ENCODE measurements at regions not wholly inside any gene's neighbourhood (a gene's known extent, or its start where the extent isn't known, plus 50 kb on each side); places are given as distances from the start of the nearest gene placed in this dataset.

DNA sequence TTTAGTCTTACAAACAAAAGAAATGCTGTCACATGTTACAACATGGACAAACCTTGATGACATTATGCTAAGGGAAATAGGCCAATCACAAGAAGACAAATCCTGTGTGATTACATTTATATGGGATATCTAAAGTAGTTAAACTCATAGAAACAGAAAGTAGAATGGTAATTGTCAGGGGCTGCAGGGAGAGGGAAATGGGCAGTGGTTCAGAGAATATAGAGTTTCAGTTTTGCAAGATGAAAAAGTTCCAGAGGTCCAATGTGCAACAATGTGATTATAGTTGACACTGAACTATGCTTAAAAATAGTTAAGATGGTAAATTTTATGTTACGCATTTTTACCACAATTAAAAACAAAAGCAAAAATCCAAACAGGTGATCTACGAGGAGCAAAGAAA is 265.5 kb downstream of the NDUFS4 start:
- no peaks in the 10 kb centered on the region for H3K27me3 ChIP-seq (ENCODE audit: control insufficient read depth in 1 of 2, insufficient read depth in 2 of 2, low read length in 2 of 2)
- no peaks in the 10 kb centered on the region for H3K4me1 Mint-ChIP-seq (ENCODE audit: low read depth)
- intact Hi-C loops (cut with DNase I, micrococcal nuclease): no loop called here
- H3K4me1 ChIP-seq (ENCODE audit: insufficient read depth, low read length): no peaks in the 10 kb centered on the region
- ChIA-PET CTCF (no interaction called here), POLR2A (no interaction called here)
- no peaks in the 10 kb centered on the region for H3K36me3 ChIP-seq (ENCODE audit: insufficient read depth, low read length)
- DNase-seq (no peak), ATAC-seq (ENCODE audit: poor library complexity) (no peak)
- TF ChIP-seq CTCF (IDR thresholded peaks at IDR 0.05): no peak
- H3K27me3 Mint-ChIP-seq: peaks cover 3% of the 10 kb centered on the region
- H3K27ac ChIP-seq (ENCODE audit: low read depth in 1 of 2, low read length in 2 of 2): no peak overlapping the region
- peaks cover 1% of the 10 kb centered on the region for H3K9me3 Mint-ChIP-seq
- no peak overlapping the region for H3K27ac Mint-ChIP-seq
- no peak overlapping the region for H3K4me3 Mint-ChIP-seq
- H3K9me3 ChIP-seq (ENCODE audit: control insufficient read depth in 1 of 2, insufficient read depth in 1 of 2, low read length in 2 of 2): no peaks in the 10 kb centered on the region
- H3K4me3 ChIP-seq (ENCODE audit: low read length): no peak overlapping the region
- no peaks in the 10 kb centered on the region for H3K36me3 Mint-ChIP-seq (ENCODE audit: low read depth)

GRCh38 chr5:53826504-53826903 is 266.1 kb downstream of the NDUFS4 start:
- H3K27ac Mint-ChIP-seq: no peak overlapping the region
- H3K4me1 Mint-ChIP-seq (ENCODE audit: low read depth): no peaks in the 10 kb centered on the region
- Histone ChIP-seq H3K27ac (ENCODE audit: low read depth in 1 of 2, low read length in 2 of 2) (no peak overlapping the region), H3K9me3 (ENCODE audit: control insufficient read depth in 1 of 2, insufficient read depth in 1 of 2, low read length in 2 of 2) (no peaks in the 10 kb centered on the region), H3K4me1 (ENCODE audit: insufficient read depth, low read length) (no peaks in the 10 kb centered on the region), H3K4me3 (ENCODE audit: low read length) (no peak overlapping the region), H3K27me3 (ENCODE audit: control insufficient read depth in 1 of 2, insufficient read depth in 2 of 2, low read length in 2 of 2) (no peaks in the 10 kb centered on the region), H3K36me3 (ENCODE audit: insufficient read depth, low read length) (no peaks in the 10 kb centered on the region)
- ATAC-seq (ENCODE audit: poor library complexity): no peak
- CTCF ChIA-PET: no interaction called here
- H3K27me3 Mint-ChIP-seq: peaks cover 3% of the 10 kb centered on the region
- no peak for DNase-seq
- no peaks in the 10 kb centered on the region for H3K36me3 Mint-ChIP-seq (ENCODE audit: low read depth)
- intact Hi-C loops (cut with DNase I, micrococcal nuclease): no loop called here
- POLR2A ChIA-PET: no interaction called here
- no peak for TF ChIP-seq CTCF (IDR thresholded peaks at IDR 0.05)
- no peak overlapping the region for H3K4me3 Mint-ChIP-seq
- peaks cover 1% of the 10 kb centered on the region for H3K9me3 Mint-ChIP-seq

DNA sequence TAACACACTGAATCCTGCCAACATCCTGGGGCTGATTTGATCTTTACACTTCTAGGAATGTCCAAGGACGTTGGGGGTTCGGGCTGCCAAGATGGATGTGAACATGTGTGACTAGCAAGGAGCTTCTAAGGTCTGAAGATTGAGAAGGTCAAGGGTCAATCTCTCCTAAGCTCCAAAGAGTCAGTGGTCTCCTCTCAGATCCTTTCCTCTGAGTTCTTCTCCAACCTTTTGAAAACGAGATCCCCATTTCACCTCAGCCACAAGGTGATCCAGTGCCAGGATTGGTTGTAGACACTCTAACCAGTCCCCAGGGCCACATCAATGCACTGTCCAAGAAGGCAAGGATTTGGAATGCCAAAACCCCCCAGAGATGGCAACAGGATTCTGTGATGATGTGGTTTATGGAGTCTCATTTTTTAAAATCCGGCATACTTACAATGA is 266.8 kb downstream of the NDUFS4 start:
- POLR2A ChIA-PET: no interaction called here
- H3K4me3 ChIP-seq (ENCODE audit: low read length): no peak overlapping the region
- CTCF ChIA-PET: no interaction called here

More for the DNA sequence above, 266.8 kb downstream of the NDUFS4 start:
- ATAC-seq (ENCODE audit: poor library complexity): no peak
- Mint-ChIP-seq H3K9me3 (peaks cover 1% of the 10 kb centered on the region), H3K27me3 (peaks cover 3% of the 10 kb centered on the region), H3K4me1 (ENCODE audit: low read depth) (no peaks in the 10 kb centered on the region), H3K36me3 (ENCODE audit: low read depth) (no peaks in the 10 kb centered on the region), H3K4me3 (no peak overlapping the region), H3K27ac (no peak overlapping the region)
- no peak for TF ChIP-seq CTCF (IDR thresholded peaks at IDR 0.05)
- Histone ChIP-seq H3K27me3 (ENCODE audit: control insufficient read depth in 1 of 2, insufficient read depth in 2 of 2, low read length in 2 of 2) (no peaks in the 10 kb centered on the region), H3K9me3 (ENCODE audit: control insufficient read depth in 1 of 2, insufficient read depth in 1 of 2, low read length in 2 of 2) (no peaks in the 10 kb centered on the region), H3K4me1 (ENCODE audit: insufficient read depth, low read length) (no peaks in the 10 kb centered on the region), H3K36me3 (ENCODE audit: insufficient read depth, low read length) (no peaks in the 10 kb centered on the region), H3K27ac (ENCODE audit: low read depth in 1 of 2, low read length in 2 of 2) (no peak overlapping the region)
- intact Hi-C loops (cut with DNase I, micrococcal nuclease): no loop called here
- no peak for DNase-seq
